Suprapubic skin (tissue), 4 donors: ENCODE measurements at regions not wholly inside any gene's neighbourhood (a gene's known extent, or its start where the extent isn't known, plus 50 kb on each side); places are given as distances from the start of the nearest gene placed in this dataset.

Experiments
- EP300 ChIP-seq: sonication (generic); formaldehyde crosslinking; IDR thresholded peaks from one replicate; pipeline ENCODE4 v1.6.1; 2017; ENCODE audit warnings: antibody characterized with exemption
- POLR2A ChIP-seq, 2 donors: fragments of 450-650 bp; IDR thresholded peaks; one replicate each; pipeline ENCODE4 v1.6.1; 2017; ENCODE audit warnings: antibody characterized with exemption in 2 of 2, mild to moderate bottlenecking in 2 of 2, moderate library complexity in 2 of 2
- POLR2AphosphoS5 ChIP-seq, 3 donors: sonication (generic); formaldehyde crosslinking; IDR thresholded peaks; one replicate each; pipeline ENCODE4 v1.6.1; 2017; ENCODE audit warnings: antibody characterized with exemption in 3 of 3
- TF ChIP-seq, protein P1 (sequence below), 2 donors: fragments of 200-600 bp in 1 of 2; fragments of 450-650 bp in 1 of 2; sonication (generic) in 1 of 2; IDR thresholded peaks; one replicate each; pipeline ENCODE4 v1.5.1; 2016 to 2019; ENCODE audit warnings: antibody characterized with exemption in 2 of 2, mild to moderate bottlenecking in 1 of 2, moderate library complexity in 1 of 2

- TF ChIP-seq, protein P1, sequence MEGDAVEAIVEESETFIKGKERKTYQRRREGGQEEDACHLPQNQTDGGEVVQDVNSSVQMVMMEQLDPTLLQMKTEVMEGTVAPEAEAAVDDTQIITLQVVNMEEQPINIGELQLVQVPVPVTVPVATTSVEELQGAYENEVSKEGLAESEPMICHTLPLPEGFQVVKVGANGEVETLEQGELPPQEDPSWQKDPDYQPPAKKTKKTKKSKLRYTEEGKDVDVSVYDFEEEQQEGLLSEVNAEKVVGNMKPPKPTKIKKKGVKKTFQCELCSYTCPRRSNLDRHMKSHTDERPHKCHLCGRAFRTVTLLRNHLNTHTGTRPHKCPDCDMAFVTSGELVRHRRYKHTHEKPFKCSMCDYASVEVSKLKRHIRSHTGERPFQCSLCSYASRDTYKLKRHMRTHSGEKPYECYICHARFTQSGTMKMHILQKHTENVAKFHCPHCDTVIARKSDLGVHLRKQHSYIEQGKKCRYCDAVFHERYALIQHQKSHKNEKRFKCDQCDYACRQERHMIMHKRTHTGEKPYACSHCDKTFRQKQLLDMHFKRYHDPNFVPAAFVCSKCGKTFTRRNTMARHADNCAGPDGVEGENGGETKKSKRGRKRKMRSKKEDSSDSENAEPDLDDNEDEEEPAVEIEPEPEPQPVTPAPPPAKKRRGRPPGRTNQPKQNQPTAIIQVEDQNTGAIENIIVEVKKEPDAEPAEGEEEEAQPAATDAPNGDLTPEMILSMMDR (IDR thresholded peaks at IDR 0.05), result no peak
- TF ChIP-seq POLR2A (IDR thresholded peaks at IDR 0.05) (no peak), POLR2AphosphoS5 (IDR thresholded peaks at IDR 0.05) (no peak), EP300 (no peak)
Observed at GRCh38 chr2:121165038-121165542, 119.9 kb downstream of the TFCP2L1 start.
